K562 (cell line): ENCODE measurements at regions not wholly inside any gene's neighbourhood (a gene's known extent, or its start where the extent isn't known, plus 50 kb on each side); places are given as distances from the start of the nearest gene placed in this dataset.

Experiments used
- TF ChIP-seq, protein P1 (sequence below): sonication (generic); formaldehyde crosslinking; IDR thresholded peaks from 2 replicates; pipeline ENCODE4 v1.8.0; 2022; ENCODE audit warnings: mild to moderate bottlenecking, missing genetic modification reagents
- TF ChIP-seq, protein P2 (sequence below): sonication (generic); formaldehyde crosslinking; IDR thresholded peaks from 2 replicates; pipeline ENCODE4 v1.5.0; 2020; ENCODE audit warnings: missing genetic modification reagents

DNA sequence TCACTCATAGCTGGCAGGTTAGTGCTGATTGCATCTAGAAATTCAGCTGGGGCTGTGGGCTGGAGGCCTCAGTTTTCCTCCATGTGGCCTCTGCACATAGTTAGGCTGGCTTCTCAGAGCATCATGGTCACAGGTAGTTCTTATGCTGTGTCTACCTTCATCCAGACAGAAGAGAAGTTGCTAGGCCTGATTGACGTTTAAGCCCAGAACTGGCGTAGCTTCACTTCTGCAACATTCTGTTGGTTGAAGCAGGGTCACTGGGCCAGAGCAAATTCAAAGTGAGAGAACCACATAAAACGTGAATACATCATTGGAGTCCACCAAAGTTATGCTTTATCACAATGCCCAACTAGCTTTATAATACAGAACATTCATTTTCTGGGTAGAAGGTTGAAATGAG, 116.0 kb downstream of the SPP2 start:
- TF ChIP-seq, protein P1, sequence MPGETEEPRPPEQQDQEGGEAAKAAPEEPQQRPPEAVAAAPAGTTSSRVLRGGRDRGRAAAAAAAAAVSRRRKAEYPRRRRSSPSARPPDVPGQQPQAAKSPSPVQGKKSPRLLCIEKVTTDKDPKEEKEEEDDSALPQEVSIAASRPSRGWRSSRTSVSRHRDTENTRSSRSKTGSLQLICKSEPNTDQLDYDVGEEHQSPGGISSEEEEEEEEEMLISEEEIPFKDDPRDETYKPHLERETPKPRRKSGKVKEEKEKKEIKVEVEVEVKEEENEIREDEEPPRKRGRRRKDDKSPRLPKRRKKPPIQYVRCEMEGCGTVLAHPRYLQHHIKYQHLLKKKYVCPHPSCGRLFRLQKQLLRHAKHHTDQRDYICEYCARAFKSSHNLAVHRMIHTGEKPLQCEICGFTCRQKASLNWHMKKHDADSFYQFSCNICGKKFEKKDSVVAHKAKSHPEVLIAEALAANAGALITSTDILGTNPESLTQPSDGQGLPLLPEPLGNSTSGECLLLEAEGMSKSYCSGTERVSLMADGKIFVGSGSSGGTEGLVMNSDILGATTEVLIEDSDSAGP (CRISPR knock-in tag): no peak
- TF ChIP-seq, protein P2, sequence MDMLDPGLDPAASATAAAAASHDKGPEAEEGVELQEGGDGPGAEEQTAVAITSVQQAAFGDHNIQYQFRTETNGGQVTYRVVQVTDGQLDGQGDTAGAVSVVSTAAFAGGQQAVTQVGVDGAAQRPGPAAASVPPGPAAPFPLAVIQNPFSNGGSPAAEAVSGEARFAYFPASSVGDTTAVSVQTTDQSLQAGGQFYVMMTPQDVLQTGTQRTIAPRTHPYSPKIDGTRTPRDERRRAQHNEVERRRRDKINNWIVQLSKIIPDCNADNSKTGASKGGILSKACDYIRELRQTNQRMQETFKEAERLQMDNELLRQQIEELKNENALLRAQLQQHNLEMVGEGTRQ: no peak
